LNCaP clone FGC (cell line): ENCODE measurements at regions not wholly inside any gene's neighbourhood (a gene's known extent, or its start where the extent isn't known, plus 50 kb on each side); places are given as distances from the start of the nearest gene placed in this dataset.
"Not testable (repeated sequence)": the region's sequence is repeated elsewhere in the genome, so short reads cannot be mapped to it uniquely, and the experiment has no call there.

ENCODE experiments used
- DNase-seq: peaks from one replicate; pipeline ENCODE4 v3.0.0-alpha.2; 2011; ENCODE audit warnings: low read depth
- H3K4me3 ChIP-seq: 2 replicates; pipeline ENCODE4 v1.5.1; 2011; ENCODE audit warnings: mild to moderate bottlenecking, low read depth, low read length, control low read depth
- TF ChIP-seq, protein P1 (sequence below): IDR thresholded peaks from 2 replicates; pipeline ENCODE4 v1.5.1; 2012; ENCODE audit warnings: mild to moderate bottlenecking; ENCODE audit not compliant: control insufficient read depth, insufficient read depth; ENCODE audit errors: extremely low read depth

DNA sequence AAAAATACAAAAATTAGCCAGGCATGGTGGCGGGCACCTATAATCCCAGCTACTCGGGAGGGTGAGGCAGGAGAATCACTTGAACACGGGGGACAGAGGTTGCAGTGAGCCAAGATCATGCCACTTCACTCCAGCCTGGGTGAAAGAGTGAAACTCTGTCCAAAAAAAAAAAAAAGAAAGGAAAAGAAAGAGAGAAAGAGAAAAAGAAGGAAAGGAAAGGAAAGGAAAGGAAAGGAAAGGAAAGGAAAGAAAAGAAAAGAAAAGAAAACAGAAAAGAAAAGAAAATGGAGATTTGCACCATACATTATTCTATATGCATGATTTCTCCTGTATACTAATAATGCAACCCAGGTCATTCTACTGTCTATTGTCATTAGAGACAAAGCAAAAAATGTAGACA is 421.5 kb downstream of the PCDH19 start:
- not testable (repeated sequence) for DNase-seq, H3K4me3 ChIP-seq

DNA sequence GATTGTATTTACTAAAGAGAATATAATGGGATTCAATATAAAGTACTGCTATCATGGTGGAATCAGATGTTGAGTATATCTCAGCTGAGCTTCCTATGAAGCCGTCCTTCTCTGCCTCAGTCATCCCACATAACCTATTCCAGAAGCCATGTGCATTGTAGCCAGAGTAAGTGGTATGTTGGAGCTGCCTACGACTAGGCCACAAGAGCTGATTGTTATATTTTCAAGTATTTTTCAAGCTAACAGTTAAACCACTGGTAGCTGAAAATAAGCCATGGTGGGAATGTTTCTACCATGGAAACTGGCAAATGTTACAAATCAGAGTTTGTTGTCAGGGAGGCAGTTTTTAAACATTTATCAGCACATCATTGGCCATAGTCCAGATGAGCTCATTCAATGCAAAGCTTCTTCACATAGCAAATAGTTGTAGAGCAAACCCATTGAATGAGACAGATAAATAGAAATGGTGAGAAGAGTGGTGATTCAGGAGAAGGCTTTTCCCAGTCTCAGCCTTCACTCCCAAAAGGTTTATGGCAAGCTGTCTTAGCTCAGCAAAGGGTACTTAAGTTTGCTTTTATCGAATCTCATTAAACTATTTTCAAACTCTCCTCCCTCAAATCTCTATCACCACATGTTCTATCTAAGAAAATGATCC is 436.4 kb downstream of the PCDH19 start:
- no peak overlapping the region for H3K4me3 ChIP-seq
- no peak for DNase-seq
- TF ChIP-seq, protein P1, sequence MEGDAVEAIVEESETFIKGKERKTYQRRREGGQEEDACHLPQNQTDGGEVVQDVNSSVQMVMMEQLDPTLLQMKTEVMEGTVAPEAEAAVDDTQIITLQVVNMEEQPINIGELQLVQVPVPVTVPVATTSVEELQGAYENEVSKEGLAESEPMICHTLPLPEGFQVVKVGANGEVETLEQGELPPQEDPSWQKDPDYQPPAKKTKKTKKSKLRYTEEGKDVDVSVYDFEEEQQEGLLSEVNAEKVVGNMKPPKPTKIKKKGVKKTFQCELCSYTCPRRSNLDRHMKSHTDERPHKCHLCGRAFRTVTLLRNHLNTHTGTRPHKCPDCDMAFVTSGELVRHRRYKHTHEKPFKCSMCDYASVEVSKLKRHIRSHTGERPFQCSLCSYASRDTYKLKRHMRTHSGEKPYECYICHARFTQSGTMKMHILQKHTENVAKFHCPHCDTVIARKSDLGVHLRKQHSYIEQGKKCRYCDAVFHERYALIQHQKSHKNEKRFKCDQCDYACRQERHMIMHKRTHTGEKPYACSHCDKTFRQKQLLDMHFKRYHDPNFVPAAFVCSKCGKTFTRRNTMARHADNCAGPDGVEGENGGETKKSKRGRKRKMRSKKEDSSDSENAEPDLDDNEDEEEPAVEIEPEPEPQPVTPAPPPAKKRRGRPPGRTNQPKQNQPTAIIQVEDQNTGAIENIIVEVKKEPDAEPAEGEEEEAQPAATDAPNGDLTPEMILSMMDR: no peak

DNA sequence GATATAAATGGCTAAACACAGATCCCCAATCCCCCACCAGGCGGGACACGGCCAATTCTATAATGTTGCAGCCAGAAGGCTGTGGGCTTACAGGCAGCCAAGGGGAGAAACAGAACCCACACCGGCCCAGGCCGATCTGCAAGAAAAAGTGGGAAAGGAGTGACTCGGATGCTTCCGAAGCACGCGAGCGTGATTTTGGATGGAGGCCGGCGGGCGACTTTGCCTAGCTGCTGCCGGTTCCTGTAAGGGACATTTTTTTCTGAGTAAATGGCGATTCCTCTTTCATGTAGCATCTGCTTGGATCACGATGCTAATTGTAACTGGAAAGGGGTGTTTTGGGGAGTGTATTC is 470.2 kb downstream of the PCDH19 start:
- TF ChIP-seq, protein P1: no peak
- H3K4me3 ChIP-seq: no peak overlapping the region
- no peak for DNase-seq

DNA sequence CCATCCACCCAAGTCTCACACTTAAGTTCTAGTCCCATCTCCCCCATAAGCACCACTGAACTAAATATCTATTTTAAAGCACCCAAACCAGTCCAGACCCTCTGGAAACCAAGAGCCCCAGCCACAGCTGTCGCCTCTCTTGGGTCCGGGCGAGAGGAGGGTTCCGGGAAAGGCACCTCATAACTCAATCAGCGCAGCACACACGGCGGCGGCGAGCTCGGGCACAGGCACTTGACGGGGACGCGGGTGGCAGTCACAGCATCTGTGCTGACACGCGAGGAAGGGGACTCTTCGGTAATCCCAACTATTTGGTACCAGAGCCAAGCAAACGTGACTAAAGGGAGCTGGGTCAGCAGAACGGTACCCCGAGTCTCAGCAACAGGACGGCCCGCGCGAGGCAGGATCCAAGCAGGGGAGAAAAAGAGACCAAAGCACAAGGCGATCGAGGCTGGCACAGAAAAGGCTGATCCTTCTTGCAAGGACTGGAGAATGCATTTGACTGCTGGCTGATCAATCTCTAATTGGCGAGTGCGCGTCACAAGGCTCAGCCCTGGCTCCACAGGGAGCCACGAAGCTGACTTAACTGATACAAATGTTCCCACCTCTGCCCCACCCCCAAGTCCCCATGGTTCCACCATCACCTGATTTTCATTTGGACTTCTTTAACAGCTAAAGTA is 470.7 kb downstream of the PCDH19 start:
- not testable (repeated sequence) for H3K4me3 ChIP-seq, DNase-seq

DNA sequence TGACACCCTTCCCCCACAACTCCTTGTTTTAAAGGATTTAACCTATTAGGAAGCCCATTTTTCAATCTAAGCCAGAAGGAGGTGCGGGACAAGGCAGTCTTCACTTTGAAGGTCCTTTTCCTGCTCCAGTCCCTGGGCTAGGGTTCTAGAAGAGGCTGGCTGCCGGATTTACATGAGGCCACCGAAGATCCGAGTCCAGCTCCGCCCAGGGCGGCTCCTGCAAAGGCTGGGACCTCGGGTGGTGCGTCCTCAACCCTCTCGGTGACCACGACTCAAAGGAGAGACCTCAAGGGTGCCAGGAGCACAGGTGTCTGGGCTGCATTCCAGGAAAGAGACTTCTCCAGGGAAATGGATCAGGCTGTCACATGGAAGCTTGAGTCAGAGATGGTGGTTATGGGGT is 471.6 kb downstream of the PCDH19 start:
- TF ChIP-seq, protein P1: no peak
- no peak for DNase-seq
- H3K4me3 ChIP-seq: no peak overlapping the region

DNA sequence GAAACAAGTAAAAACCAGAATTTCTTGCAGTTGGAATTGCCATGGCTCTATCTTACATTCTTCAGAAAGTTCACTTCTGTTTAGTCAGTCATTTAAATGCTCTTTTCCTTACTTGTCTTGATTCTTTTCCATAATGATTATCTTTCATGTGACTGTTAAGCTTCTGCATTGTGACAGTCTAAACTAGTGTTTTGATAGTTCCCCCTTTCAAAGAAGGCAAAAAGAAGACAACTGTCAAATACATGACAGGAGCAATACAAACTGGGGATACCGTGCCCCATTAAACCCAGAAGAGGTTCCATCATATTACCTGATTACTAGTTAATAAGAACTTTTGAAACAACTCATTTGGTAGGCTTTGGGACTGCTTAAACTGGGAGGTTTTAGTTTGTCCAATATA is 476.2 kb downstream of the PCDH19 start:
- no peak overlapping the region for H3K4me3 ChIP-seq
- no peak for DNase-seq
- TF ChIP-seq, protein P1: no peak

DNA sequence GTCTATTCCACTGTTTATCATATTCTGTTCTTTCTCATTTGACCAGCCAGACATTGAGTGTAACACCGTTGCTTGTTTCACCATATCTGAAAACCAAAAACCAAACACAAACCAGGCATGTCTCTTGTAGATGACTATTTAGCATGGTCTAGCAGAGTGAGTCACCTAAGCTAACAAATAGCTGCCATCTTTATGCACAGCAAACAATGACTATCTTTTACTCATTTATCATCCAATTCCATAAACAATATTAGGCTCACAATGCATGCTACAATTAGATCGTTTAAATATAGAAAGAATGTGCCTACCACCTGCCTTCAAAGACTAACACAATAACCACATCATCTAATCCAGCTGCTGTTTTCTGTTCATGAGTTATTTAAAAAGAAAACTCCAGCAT is 495.4 kb downstream of the PCDH19 start:
- H3K4me3 ChIP-seq: no peak overlapping the region
- TF ChIP-seq, protein P1: no peak
- no peak for DNase-seq

DNA sequence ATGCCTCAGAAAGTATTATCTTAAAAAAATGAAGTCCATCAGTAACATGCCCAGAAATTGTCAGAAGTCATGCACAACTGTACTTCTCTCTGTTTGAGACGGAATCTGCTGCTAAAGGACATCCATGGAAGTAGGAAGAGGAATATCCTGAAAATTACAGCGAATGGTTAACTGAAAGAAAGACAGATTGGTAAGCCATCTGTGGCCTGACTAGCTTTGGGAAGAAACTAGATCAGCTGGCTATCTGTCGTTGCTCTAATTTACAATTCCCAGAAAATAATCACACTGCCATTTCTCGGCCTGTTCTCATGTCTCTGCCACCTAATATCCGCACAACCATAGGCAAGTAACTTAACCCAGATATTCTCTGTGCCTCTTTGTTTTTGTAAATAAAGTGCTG is 496.5 kb downstream of the PCDH19 start:
- no peak overlapping the region for H3K4me3 ChIP-seq
- no peak for DNase-seq
- TF ChIP-seq, protein P1: no peak
